Endothelial cell of umbilical vein (primary cell): ENCODE measurements at regions not wholly inside any gene's neighbourhood (a gene's known extent, or its start where the extent isn't known, plus 50 kb on each side); places are given as distances from the start of the nearest gene placed in this dataset.

Experiments used
- BruUV-seq: library from RNA; stranded (reverse); fragments of 400-500 nt; replicated peaks from 2 replicates; lab custom pipeline; 2021; lab: Mats Ljungman, UMichigan
- CTCF ChIA-PET: fragments of 300-600, 350-600 bp; sonication (Branson Sonifier 250); formaldehyde crosslinking; loops from one replicate; lab custom pipeline; 2021; ENCODE audit warnings: antibody characterized with exemption, inconsistent platforms; lab: Charles Lee
- POLR2A ChIA-PET: fragments of 300-600, 350-600 bp; sonication (Branson Sonifier 250); formaldehyde crosslinking; loops from one replicate; lab custom pipeline; 2021; ENCODE audit warnings: antibody characterized with exemption, inconsistent platforms; lab: Charles Lee
- DNase-seq: peaks from one replicate; pipeline ENCODE4 v3.0.0-alpha.2; 2011; ENCODE audit warnings: low read depth, low spot score
- FAIRE-seq: peaks from 2 replicates; lab custom pipeline; 2011; peaks lifted over from hg19 to GRCh38; lab: Jason Lieb, UNC
- H2AFZ ChIP-seq: 2 replicates; pipeline ENCODE4 v1.6.0; 2012; ENCODE audit warnings: low read depth, low read length, control low read depth, inconsistent platforms
- H3K27ac ChIP-seq: 2 replicates; pipeline ENCODE4 v1.5.1; 2011; ENCODE audit warnings: low read depth, mild to moderate bottlenecking, control low read depth, low read length, moderate library complexity; ENCODE audit not compliant: insufficient read depth
- H3K27me3 ChIP-seq, 2 experiments: 2 replicates each; pipeline versions ENCODE4 v1.6.0 to v1.6.1; 2011; ENCODE audit warnings: low read length in 2 of 2, mixed read lengths in 1 of 2; ENCODE audit not compliant: control insufficient read depth in 2 of 2, insufficient read depth in 2 of 2
- H3K36me3 ChIP-seq, 2 experiments: 2 replicates in 1 of 2; 3 replicates in 1 of 2; pipeline ENCODE4 v1.5.1; 2011; ENCODE audit warnings: low read length in 2 of 2, mild to moderate bottlenecking in 1 of 2, moderate library complexity in 1 of 2; ENCODE audit not compliant: control insufficient read depth in 2 of 2, insufficient read depth in 2 of 2; ENCODE audit errors: extremely low read depth in 1 of 2
- H3K4me1 ChIP-seq: 3 replicates; pipeline ENCODE4 v1.5.1; 2011; ENCODE audit warnings: mild to moderate bottlenecking, low read length; ENCODE audit not compliant: control insufficient read depth, insufficient read depth; ENCODE audit errors: extremely low read depth
- H3K4me2 ChIP-seq: 2 replicates; pipeline ENCODE4 v1.6.1; 2011; ENCODE audit warnings: low read length, control low read depth, mixed read lengths; ENCODE audit not compliant: insufficient read depth
- H3K4me3 ChIP-seq, 3 experiments: fragments of 200-600 bp in 1 of 3; sonication (generic), shearing (Covaris generic) in 1 of 3; replicated peaks in 1 of 3; 2 replicates each; pipeline ENCODE4 v1.5.1; 2011 to 2016; ENCODE audit warnings: control low read depth in 3 of 3, low read length in 3 of 3, mild to moderate bottlenecking in 2 of 3, inconsistent platforms in 1 of 3, low read depth in 1 of 3, moderate library complexity in 1 of 3; ENCODE audit not compliant: insufficient read depth in 1 of 3
- H3K79me2 ChIP-seq: 2 replicates; pipeline ENCODE4 v1.6.0; 2012; ENCODE audit warnings: low read length, inconsistent platforms; ENCODE audit not compliant: control insufficient read depth, insufficient read depth
- H3K9ac ChIP-seq: replicated peaks from 2 replicates; pipeline ENCODE3; 2011; ENCODE audit warnings: low read length, control low read depth; ENCODE audit not compliant: insufficient read depth; ENCODE audit errors: extremely low read depth
- H3K9me1 ChIP-seq: replicated peaks from 3 replicates; pipeline ENCODE4 v1.6.0; 2011; ENCODE audit warnings: mild to moderate bottlenecking, low read length; ENCODE audit not compliant: control insufficient read depth, insufficient read depth; ENCODE audit errors: extremely low read depth
- H3K9me3 ChIP-seq: replicated peaks from 2 replicates; pipeline ENCODE4 v1.5.1; 2012; ENCODE audit warnings: low read length, inconsistent platforms; ENCODE audit not compliant: control insufficient read depth, insufficient read depth
- H4K20me1 ChIP-seq: replicated peaks from 2 replicates; pipeline ENCODE3; 2011; ENCODE audit warnings: mild to moderate bottlenecking, low read length; ENCODE audit not compliant: control insufficient read depth, insufficient read depth; ENCODE audit errors: extremely low read depth
- CTCF ChIP-seq, 2 donors: IDR thresholded peaks; 1 replicate in 1 of 2; 2 replicates in 1 of 2; pipeline ENCODE4 v1.5.1; 2011; ENCODE audit warnings: low read length in 2 of 2, mild to moderate bottlenecking in 2 of 2, moderate library complexity in 2 of 2, control low read depth in 1 of 2, inconsistent platforms in 1 of 2, low read depth in 1 of 2; ENCODE audit not compliant: insufficient read depth in 1 of 2; ENCODE audit errors: extremely low read depth in 1 of 2
- EZH2 ChIP-seq: IDR thresholded peaks from 2 replicates; pipeline ENCODE4 v1.6.1; 2012; ENCODE audit warnings: borderline replicate concordance, low read depth, mild to moderate bottlenecking, moderate library complexity, low read length, inconsistent platforms; ENCODE audit not compliant: severe bottlenecking
- FOS ChIP-seq: IDR thresholded peaks from 2 replicates; pipeline ENCODE4 v1.6.1; 2011; ENCODE audit warnings: mild to moderate bottlenecking, low read length, moderate library complexity, borderline replicate concordance; ENCODE audit not compliant: insufficient read depth
- GATA2 ChIP-seq: IDR thresholded peaks from 2 replicates; pipeline ENCODE4 v1.7.0; 2011; ENCODE audit warnings: low read depth, mild to moderate bottlenecking, moderate library complexity, mixed read lengths, low read length; ENCODE audit not compliant: insufficient read length, insufficient read depth
- JUN ChIP-seq: IDR thresholded peaks from 2 replicates; pipeline ENCODE4 v1.6.1; 2011; ENCODE audit warnings: borderline replicate concordance, low read depth; ENCODE audit not compliant: insufficient read length, insufficient read depth
- MYC ChIP-seq: IDR thresholded peaks from one replicate; pipeline ENCODE4 v1.6.1; 2011; ENCODE audit warnings: mild to moderate bottlenecking, low read depth, low read length
- POLR2A ChIP-seq: IDR thresholded peaks from 2 replicates; pipeline ENCODE4 v1.6.1; 2012; ENCODE audit warnings: low read depth, mild to moderate bottlenecking, control low read depth, low read length
- POLR2AphosphoS5 ChIP-seq: IDR thresholded peaks from 2 replicates; pipeline ENCODE4 v1.6.1; 2012; ENCODE audit warnings: low read depth, mild to moderate bottlenecking, control low read depth, low read length, moderate library complexity; ENCODE audit not compliant: insufficient read depth
- dilution Hi-C: fragments of 300-500 bp; cut with MboI; formaldehyde crosslinking; loops from one replicate; pipeline ENCODE4 v1.15.0; 2019; ENCODE audit warnings: low sequenced_read_pairs; ENCODE audit not compliant: extremely low pct_ligation_motif_present
- intact Hi-C: fragments of 100-400 bp; cut with micrococcal nuclease; formaldehyde crosslinking; loops from one replicate; pipeline ENCODE4 v1.10.0; 2022
- TF ChIP-seq, protein P1 (sequence below): IDR thresholded peaks from 2 replicates; pipeline ENCODE4 v1.6.1; 2011; ENCODE audit not compliant: insufficient read depth, insufficient read length

DNA sequence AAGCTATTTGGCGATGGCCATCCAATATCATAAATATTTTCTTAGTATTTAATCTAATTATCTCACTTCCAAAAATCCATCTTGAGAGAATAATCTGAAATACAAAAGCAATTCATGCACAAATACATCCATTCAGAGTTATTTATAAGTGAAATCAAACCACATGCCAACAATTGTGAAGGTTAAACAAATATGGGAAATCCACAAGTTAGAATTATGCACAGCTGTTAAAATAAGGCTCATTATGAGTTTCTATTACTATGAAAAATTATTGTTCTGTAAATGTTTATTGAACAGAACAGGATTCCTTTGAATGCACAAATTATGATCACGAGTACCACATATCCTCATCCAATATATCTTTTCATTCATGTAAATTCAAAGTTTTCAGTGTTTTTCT is 267.7 kb downstream of the PLOD2 start:
- DNase-seq: no peak
- Histone ChIP-seq H3K79me2 (no peaks in the 10 kb centered on the region), H3K9me1 (no peaks in the 10 kb centered on the region), H3K9me3 (no peaks in the 10 kb centered on the region), H3K36me3 (no peaks in the 10 kb centered on the region), H4K20me1 (no peaks in the 10 kb centered on the region), H2AFZ (no peak overlapping the region), H3K4me3 (no peak overlapping the region), H3K27me3 (peaks cover 0 to 1% of the 10 kb centered on the region in 2 experiments), H3K4me2 (no peak overlapping the region), H3K27ac (no peak overlapping the region), H3K4me1 (no peaks in the 10 kb centered on the region), H3K9ac (no peak overlapping the region)
- ChIA-PET POLR2A (no interaction called here), CTCF (no interaction called here)
- intact Hi-C loops: no loop called here
- no peak for FAIRE-seq
- dilution Hi-C loops: no loop called here
- BruUV-seq: no TSS peak
- no peak for TF ChIP-seq MYC
- no peak for TF ChIP-seq GATA2
- TF ChIP-seq CTCF (IDR thresholded peaks at IDR 0.05; ENCODE audit: extremely low read depth in 1 of 2, insufficient read depth in 1 of 2, low read depth in 1 of 2, low read length in 2 of 2): no peak
- TF ChIP-seq, protein P1, sequence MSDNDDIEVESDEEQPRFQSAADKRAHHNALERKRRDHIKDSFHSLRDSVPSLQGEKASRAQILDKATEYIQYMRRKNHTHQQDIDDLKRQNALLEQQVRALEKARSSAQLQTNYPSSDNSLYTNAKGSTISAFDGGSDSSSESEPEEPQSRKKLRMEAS: no peak
- no peak for TF ChIP-seq POLR2A
- no peak for TF ChIP-seq FOS
- no peak for TF ChIP-seq POLR2AphosphoS5
- TF ChIP-seq JUN: no peak
- no peak for TF ChIP-seq EZH2
